AG09309 (cell line): ENCODE measurements at regions not wholly inside any gene's neighbourhood (a gene's known extent, or its start where the extent isn't known, plus 50 kb on each side); places are given as distances from the start of the nearest gene placed in this dataset.
"Not testable (repeated sequence)": the region's sequence is repeated elsewhere in the genome, so short reads cannot be mapped to it uniquely, and the experiment has no call there.

Source experiments
- DNase-seq: peaks from one replicate; pipeline ENCODE4 v3.0.0-alpha.2; 2010; ENCODE audit warnings: low read depth
- H3K4me3 ChIP-seq: 2 replicates; pipeline ENCODE4 v1.5.1; 2011; ENCODE audit warnings: mild to moderate bottlenecking, low read depth, low read length, moderate library complexity; ENCODE audit not compliant: control insufficient read depth
- TF ChIP-seq, protein P1 (sequence below): IDR thresholded peaks from 2 replicates; pipeline ENCODE4 v1.5.1; 2011; ENCODE audit warnings: mild to moderate bottlenecking, low read depth, low read length, inconsistent platforms; ENCODE audit not compliant: insufficient read depth, control insufficient read depth; ENCODE audit errors: missing control alignments

DNA sequence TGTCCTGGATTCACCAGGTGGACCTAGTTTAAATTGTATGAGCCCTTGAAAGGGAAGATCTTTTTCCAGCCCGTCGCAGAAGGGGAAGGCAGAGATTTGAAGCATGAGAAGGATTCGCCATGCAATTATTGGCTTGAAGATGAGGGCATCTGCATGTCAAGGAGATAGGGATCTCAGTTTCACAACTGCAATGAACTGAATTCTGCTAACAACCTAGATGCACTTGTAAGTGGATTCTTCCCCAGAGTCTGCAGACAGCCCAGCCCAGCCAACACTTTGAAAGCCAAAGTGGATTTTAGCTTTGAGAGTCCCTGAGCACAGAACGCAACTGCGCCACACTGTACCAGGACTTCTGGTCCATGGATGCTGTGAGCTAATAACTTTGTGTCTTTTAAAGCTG is 286.0 kb downstream of the TSN start:
- DNase-seq: no peak
- TF ChIP-seq, protein P1, sequence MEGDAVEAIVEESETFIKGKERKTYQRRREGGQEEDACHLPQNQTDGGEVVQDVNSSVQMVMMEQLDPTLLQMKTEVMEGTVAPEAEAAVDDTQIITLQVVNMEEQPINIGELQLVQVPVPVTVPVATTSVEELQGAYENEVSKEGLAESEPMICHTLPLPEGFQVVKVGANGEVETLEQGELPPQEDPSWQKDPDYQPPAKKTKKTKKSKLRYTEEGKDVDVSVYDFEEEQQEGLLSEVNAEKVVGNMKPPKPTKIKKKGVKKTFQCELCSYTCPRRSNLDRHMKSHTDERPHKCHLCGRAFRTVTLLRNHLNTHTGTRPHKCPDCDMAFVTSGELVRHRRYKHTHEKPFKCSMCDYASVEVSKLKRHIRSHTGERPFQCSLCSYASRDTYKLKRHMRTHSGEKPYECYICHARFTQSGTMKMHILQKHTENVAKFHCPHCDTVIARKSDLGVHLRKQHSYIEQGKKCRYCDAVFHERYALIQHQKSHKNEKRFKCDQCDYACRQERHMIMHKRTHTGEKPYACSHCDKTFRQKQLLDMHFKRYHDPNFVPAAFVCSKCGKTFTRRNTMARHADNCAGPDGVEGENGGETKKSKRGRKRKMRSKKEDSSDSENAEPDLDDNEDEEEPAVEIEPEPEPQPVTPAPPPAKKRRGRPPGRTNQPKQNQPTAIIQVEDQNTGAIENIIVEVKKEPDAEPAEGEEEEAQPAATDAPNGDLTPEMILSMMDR: no peak
- H3K4me3 ChIP-seq: no peak overlapping the region

DNA sequence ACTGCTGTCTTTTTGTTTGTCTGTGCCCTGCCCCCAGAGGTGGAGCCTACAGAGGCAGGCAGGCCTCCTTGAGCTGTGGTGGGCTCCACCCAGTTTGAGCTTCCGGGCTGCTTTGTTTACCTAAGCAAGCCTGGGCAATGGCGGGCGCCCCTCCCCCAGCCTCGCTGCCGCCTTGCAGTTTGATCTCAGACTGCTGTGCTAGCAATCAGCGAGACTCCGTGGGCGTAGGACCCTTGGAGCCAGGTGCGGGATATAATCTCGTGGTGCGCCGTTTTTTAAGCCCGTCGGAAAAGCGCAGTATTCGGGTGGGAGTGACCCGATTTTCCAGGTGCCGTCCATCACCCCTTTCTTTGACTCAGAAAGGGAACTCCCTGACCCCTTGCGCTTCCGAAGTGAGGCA is 296.2 kb downstream of the TSN start:
- H3K4me3 ChIP-seq, DNase-seq: not testable (repeated sequence)

DNA sequence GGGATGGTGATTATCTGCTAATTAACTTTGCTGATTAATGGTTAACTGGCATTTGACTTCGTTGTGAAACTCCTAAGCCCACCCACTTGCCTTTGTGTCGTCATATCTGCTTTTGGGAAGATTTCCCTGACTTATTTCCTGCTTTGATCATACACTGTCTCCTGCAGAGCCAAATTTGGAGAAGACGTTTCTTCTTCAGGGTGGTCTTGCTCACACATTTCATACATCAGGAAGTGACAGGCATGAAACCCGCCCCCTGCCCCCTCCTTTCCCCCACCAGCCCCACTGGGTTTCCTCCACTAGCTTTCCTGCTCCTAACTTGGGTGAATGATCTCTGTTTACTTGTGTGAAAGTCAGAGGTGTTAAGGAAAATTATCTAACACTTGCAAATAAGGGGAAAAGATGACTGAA is 300.1 kb downstream of the TSN start:
- no peak for DNase-seq
- no peak overlapping the region for H3K4me3 ChIP-seq
- TF ChIP-seq, protein P1: no peak

DNA sequence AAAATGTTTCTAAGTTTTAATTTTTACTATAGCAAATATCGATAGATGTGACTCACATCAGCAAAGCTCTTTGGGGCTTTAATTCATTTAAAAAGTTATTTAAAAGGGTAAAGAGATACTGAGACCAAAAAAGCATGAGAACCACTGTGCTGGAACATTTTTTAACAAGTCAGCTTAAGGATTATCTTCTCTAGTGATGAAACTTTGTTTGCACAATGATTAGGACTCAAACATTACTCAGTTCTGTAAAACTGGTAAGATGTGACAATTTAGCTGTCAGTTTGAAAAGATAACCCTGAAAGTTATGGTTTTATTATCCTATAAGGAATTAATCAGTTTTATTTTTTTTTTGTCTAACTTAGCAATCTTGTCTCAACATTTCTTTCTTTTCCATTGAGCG is 301.4 kb downstream of the TSN start:
- TF ChIP-seq, protein P1: no peak
- DNase-seq: no peak
- no peak overlapping the region for H3K4me3 ChIP-seq

DNA sequence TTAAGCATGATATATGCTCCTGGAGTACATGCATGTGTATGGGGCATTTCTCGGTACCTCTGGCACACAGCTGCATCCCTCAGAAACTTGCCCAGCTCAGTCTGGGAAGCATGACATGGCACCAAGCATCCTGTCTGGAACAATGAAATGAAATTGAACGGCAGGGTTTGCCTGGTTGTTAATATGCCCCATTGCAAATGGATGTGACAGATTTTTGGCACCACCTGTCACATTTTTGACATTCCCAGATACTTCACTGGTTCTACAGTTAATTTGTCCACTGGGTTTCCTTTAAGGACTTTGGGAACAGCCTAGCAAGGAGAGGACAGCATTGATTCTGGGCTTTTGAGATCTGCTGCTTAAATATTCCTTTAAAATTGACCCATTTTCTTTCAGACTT is 305.8 kb downstream of the TSN start:
- DNase-seq: no peak
- no peak overlapping the region for H3K4me3 ChIP-seq
- TF ChIP-seq, protein P1: no peak

DNA sequence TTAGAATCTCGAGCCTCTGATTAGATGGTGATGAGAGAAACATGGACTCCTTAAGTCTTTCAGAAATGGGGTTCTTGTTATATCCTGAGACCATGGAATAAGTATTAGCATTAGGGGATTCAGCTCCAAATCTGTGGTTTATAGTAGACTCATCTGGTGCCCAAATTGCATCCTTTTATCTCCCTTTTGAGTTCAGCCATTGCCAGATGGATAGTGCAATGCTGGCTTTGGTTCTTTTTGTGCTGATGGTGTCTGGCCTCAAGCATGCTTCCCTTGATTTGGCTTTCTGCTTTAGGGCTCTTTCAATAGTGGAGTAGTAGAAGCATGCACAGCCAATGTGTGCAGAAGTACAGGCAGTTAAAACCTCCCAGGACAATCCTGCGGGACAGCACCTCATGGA is 306.4 kb downstream of the TSN start:
- no peak overlapping the region for H3K4me3 ChIP-seq
- TF ChIP-seq, protein P1: no peak

DNA sequence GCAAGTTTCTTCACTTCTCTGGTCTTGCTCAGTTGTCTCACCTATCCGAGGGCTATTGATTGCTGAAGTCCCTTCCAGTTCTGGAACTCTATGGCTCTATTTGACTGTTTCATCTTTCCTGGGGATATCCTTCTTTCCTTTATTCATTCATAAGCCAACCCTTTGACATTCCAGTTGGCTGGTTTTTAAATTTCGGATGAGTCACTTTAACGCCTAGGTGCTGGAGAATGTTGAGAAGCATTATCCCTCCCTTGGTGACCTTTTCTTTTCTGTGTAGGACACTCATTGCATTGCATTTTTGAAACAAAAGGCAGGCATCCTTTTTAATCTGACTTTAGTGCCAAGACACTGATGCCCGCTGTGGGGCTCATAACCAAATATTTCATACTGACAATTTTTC is 307.1 kb downstream of the TSN start:
- TF ChIP-seq, protein P1: no peak
- DNase-seq: no peak
- no peak overlapping the region for H3K4me3 ChIP-seq

More for the DNA sequence above, 306.4 kb downstream of the TSN start:
- DNase-seq: no peak
